HG02610 (cell line): ENCODE measurements at regions not wholly inside any gene's neighbourhood (a gene's known extent, or its start where the extent isn't known, plus 50 kb on each side); places are given as distances from the start of the nearest gene placed in this dataset.
"Not testable (repeated sequence)": the region's sequence is repeated elsewhere in the genome, so short reads cannot be mapped to it uniquely, and the experiment has no call there.

Source experiments
- ATAC-seq: cut with Tn5 transposase; IDR thresholded peaks from one replicate; pipeline ENCODE4 v1.9.1; 2021; ENCODE audit warnings: mild to moderate bottlenecking, moderate library complexity; ENCODE audit not compliant: unreplicated experiment

GRCh38 chr4:77501240-77501639 lies 104.4 kb upstream of the CXCL13 start:
- ATAC-seq, result no peak

GRCh38 chr4:77501851-77502250 lies 103.8 kb upstream of the CXCL13 start:
- ATAC-seq, result no peak

- ATAC-seq, result no peak
Observed at GRCh38 chr4:77504407-77504806, 101.2 kb upstream of the CXCL13 start.

- ATAC-seq, result peak; percentile 65
Observed at GRCh38 chr4:77505275-77505957, 100.2 kb upstream of the CXCL13 start.

- ATAC-seq, result peak; percentile 6
Observed at GRCh38 chr4:77505958-77506319, 99.7 kb upstream of the CXCL13 start.

- no peak for ATAC-seq
Observed at GRCh38 chr4:77510367-77510766, 95.3 kb upstream of the CXCL13 start.

- no peak for ATAC-seq
Observed at GRCh38 chr4:77525538-77525937, 80.1 kb upstream of the CXCL13 start.

GRCh38 chr4:77527900-77528299 lies 77.7 kb upstream of the CXCL13 start:
- not testable (repeated sequence) for ATAC-seq

GRCh38 chr4:77538144-77538543 lies 67.5 kb upstream of the CXCL13 start:
- no peak for ATAC-seq

GRCh38 chr4:77538574-77539157 lies 67.0 kb upstream of the CXCL13 start:
- no peak for ATAC-seq
